Bronchial epithelial cell (primary cell): ENCODE measurements at regions not wholly inside any gene's neighbourhood (a gene's known extent, or its start where the extent isn't known, plus 50 kb on each side); places are given as distances from the start of the nearest gene placed in this dataset.
"Not testable (repeated sequence)": the region's sequence is repeated elsewhere in the genome, so short reads cannot be mapped to it uniquely, and the experiment has no call there.

ENCODE experiments used
- DNase-seq: peaks from one replicate; pipeline ENCODE4 v3.0.0-alpha.2; 2010; ENCODE audit warnings: low read depth
- FAIRE-seq: peaks from 2 replicates; lab custom pipeline; 2011; peaks lifted over from hg19 to GRCh38; lab: Jason Lieb, UNC
- H3K27me3 ChIP-seq: 2 replicates; pipeline ENCODE4 v1.5.1; 2011; ENCODE audit warnings: low read length; ENCODE audit not compliant: control insufficient read depth, insufficient read depth
- H3K36me3 ChIP-seq: 2 replicates; pipeline ENCODE4 v1.5.1; 2011; ENCODE audit warnings: low read length; ENCODE audit not compliant: control insufficient read depth, insufficient read depth
- H3K4me3 ChIP-seq: 2 replicates; pipeline ENCODE4 v1.5.1; 2011; ENCODE audit warnings: mild to moderate bottlenecking, low read depth, low read length, control low read depth
- CTCF ChIP-seq: IDR thresholded peaks from 2 replicates; pipeline ENCODE4 v1.5.1; 2011; ENCODE audit warnings: mild to moderate bottlenecking, moderate library complexity, low read length, control low read depth, inconsistent platforms; ENCODE audit not compliant: insufficient read depth, severe bottlenecking

GRCh38 chr13:61275251-61275650, 140.4 kb downstream of the PCDH20 start:
- H3K4me3 ChIP-seq = no peak overlapping the region
- no peak for TF ChIP-seq CTCF
- DNase-seq = no peak
- no peak for FAIRE-seq
- H3K27me3 ChIP-seq = no peaks in the 10 kb centered on the region
- no peaks in the 10 kb centered on the region for H3K36me3 ChIP-seq

GRCh38 chr13:61266896-61267295, 148.8 kb downstream of the PCDH20 start:
- not testable (repeated sequence) for H3K36me3 ChIP-seq, FAIRE-seq, H3K27me3 ChIP-seq, H3K4me3 ChIP-seq, DNase-seq

GRCh38 chr13:61261746-61262472, 153.7 kb downstream of the PCDH20 start:
- Histone ChIP-seq H3K4me3 (no peak overlapping the region), H3K27me3 (no peaks in the 10 kb centered on the region), H3K36me3 (no peaks in the 10 kb centered on the region)
- DNase-seq (no peak), FAIRE-seq (no peak)
- TF ChIP-seq CTCF = no peak

- no peak for FAIRE-seq
- Histone ChIP-seq H3K4me3 (no peak overlapping the region), H3K27me3 (no peaks in the 10 kb centered on the region), H3K36me3 (no peaks in the 10 kb centered on the region)
- no peak for DNase-seq
- TF ChIP-seq CTCF = no peak
These were observed 157.5 kb downstream of the PCDH20 start for GRCh38 chr13:61258185-61258584.

GRCh38 chr13:61255040-61255796, 160.4 kb downstream of the PCDH20 start:
- no peak for FAIRE-seq
- DNase-seq = peak; percentile 10
- no peak for TF ChIP-seq CTCF
- H3K36me3 ChIP-seq = no peaks in the 10 kb centered on the region
- no peak overlapping the region for H3K4me3 ChIP-seq
- no peaks in the 10 kb centered on the region for H3K27me3 ChIP-seq

GRCh38 chr13:61253105-61253877, 162.4 kb downstream of the PCDH20 start:
- Histone ChIP-seq H3K4me3 (no peak overlapping the region), H3K27me3 (no peaks in the 10 kb centered on the region), H3K36me3 (no peaks in the 10 kb centered on the region)
- DNase-seq = no peak
- TF ChIP-seq CTCF = no peak
- no peak for FAIRE-seq
